Activated naive CD8-positive, alpha-beta T cell treated with anti-CD3 and anti-CD28 coated beads, Interleukin-2, amount 10 ng/mL, durations not matched to agents 7 days and 5 days (primary cell): ENCODE measurements at regions not wholly inside any gene's neighbourhood (a gene's known extent, or its start where the extent isn't known, plus 50 kb on each side); places are given as distances from the start of the nearest gene placed in this dataset.

Experiments
- ATAC-seq: fragments of 150-1000 bp; cut with Tn5 transposase; one replicate; pipeline ENCODE4 v1.10.0; 2021; ENCODE audit warnings: low read depth, moderate library complexity
- POLR2A ChIA-PET: fragments of 350-600 bp; sonication (Branson Sonifier 250); formaldehyde crosslinking; loops from one replicate; lab custom pipeline; 2021; ENCODE audit warnings: antibody characterized with exemption; lab: Charles Lee
- DNase-seq: peaks from one replicate; pipeline ENCODE4 v3.0.0; 2021
- H3K27ac Mint-ChIP-seq: one replicate; pipeline ENCODE4 v1.8.0; 2022; ENCODE audit warnings: mild to moderate bottlenecking, mixed read lengths
- H3K27me3 Mint-ChIP-seq: one replicate; pipeline ENCODE4 v1.8.0; 2022; ENCODE audit warnings: mild to moderate bottlenecking, moderate library complexity, mixed read lengths
- H3K36me3 Mint-ChIP-seq: one replicate; pipeline ENCODE4 v1.8.0; 2021; ENCODE audit warnings: mild to moderate bottlenecking, mixed read lengths
- H3K4me1 Mint-ChIP-seq: one replicate; pipeline ENCODE4 v1.8.0; 2021; ENCODE audit warnings: mixed read lengths
- H3K4me3 Mint-ChIP-seq: one replicate; pipeline ENCODE4 v1.8.0; 2022; ENCODE audit warnings: mild to moderate bottlenecking, moderate library complexity, mixed read lengths
- H3K9me3 Mint-ChIP-seq: one replicate; pipeline ENCODE4 v1.8.0; 2021; ENCODE audit warnings: mixed read lengths

DNA sequence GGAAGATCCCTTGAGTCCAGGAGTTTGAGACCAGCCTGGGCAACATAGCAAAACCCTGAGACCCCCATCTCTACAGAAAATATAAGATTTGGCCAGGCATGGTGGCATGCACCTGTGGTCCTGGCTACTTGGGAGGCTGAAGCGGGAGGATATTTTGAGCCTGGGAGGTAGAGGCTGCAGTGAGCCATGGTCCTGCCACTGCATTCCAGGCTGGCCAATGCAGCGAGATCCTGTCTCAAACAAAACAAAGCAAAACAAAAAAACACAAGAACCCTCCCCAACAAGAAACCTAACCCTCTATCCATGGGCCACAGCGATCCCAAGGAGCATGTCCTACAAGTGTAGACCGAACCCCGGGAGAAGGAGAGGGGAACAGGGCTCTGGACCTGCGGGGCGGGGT is 133.3 kb downstream of the MGAT5B start:
- Mint-ChIP-seq H3K4me1 (peaks cover 27% of the 10 kb centered on the region), H3K4me3 (no peak overlapping the region), H3K36me3 (no peaks in the 10 kb centered on the region), H3K27ac (no peak overlapping the region), H3K27me3 (no peaks in the 10 kb centered on the region), H3K9me3 (no peaks in the 10 kb centered on the region)
- POLR2A ChIA-PET, result no interaction called here
- no peak for ATAC-seq
- no peak for DNase-seq

GRCh38 chr17:77002103-77003045 is 134.2 kb downstream of the MGAT5B start:
- Mint-ChIP-seq H3K9me3 (no peaks in the 10 kb centered on the region), H3K4me3 (no peak overlapping the region), H3K27me3 (no peaks in the 10 kb centered on the region), H3K4me1 (peaks cover 21% of the 10 kb centered on the region), H3K27ac (no peak overlapping the region), H3K36me3 (no peaks in the 10 kb centered on the region)
- ATAC-seq, result no peak
- no peak for DNase-seq
- POLR2A ChIA-PET, result no interaction called here

DNA sequence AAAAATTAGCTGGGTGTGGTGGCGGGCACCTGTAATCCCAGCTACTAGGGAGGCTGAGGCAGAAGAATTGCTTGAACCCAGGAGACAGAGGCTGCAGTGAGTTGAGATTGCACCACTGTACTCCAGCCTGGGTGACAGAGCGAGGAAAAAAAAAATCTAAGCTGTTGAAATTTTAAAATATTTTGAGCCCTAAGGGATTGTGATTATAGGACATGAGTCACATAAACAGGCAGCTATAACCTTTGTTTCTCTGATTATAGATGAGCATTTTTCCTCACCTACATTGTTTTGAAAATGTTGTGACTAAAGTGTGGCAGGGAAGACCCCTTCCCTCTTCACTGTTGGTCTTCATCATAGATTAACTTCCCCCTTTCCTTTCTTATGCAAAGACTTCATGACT is 135.5 kb downstream of the MGAT5B start:
- H3K36me3 Mint-ChIP-seq, result no peaks in the 10 kb centered on the region
- H3K27ac Mint-ChIP-seq, result no peak overlapping the region
- DNase-seq (no peak), ATAC-seq (no peak)
- H3K4me1 Mint-ChIP-seq, result peaks cover 8% of the 10 kb centered on the region
- POLR2A ChIA-PET, result no interaction called here
- H3K4me3 Mint-ChIP-seq, result no peak overlapping the region
- peaks cover 3% of the 10 kb centered on the region for H3K27me3 Mint-ChIP-seq
- no peaks in the 10 kb centered on the region for H3K9me3 Mint-ChIP-seq

GRCh38 chr17:77006971-77007649 is 133.7 kb upstream of the SEC14L1 start:
- no peak overlapping the region for H3K4me3 Mint-ChIP-seq
- H3K9me3 Mint-ChIP-seq, result peaks cover 6% of the 10 kb centered on the region
- DNase-seq, result no peak
- peaks cover 3% of the 10 kb centered on the region for H3K36me3 Mint-ChIP-seq
- POLR2A ChIA-PET, result no interaction called here
- peaks cover 18% of the 10 kb centered on the region for H3K27me3 Mint-ChIP-seq
- H3K27ac Mint-ChIP-seq, result no peak overlapping the region
- ATAC-seq, result no peak
- no peaks in the 10 kb centered on the region for H3K4me1 Mint-ChIP-seq

- POLR2A ChIA-PET, result no interaction called here
- H3K27ac Mint-ChIP-seq, result no peak overlapping the region
- DNase-seq, result no peak
Measured at GRCh38 chr17:77009877-77010276, 130.9 kb upstream of the SEC14L1 start.

DNA sequence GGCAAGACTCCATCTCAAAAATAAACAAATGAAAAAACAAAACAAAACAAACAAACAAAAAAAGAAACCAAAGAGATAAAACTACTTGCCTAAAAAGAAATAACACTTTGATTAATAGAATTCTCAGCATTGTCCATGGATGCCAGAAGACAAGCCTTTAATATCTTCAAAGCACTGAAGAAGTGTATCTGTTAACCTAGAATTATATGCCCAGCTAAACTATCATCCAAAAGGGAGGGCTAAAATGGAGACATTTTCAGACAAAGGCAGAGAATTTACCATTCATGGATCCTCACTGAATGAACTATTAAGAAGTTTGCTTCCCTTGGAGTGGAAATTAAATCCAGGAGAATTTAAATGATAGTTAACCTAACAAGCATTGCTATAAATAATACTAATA is 130.1 kb upstream of the SEC14L1 start:
- Mint-ChIP-seq H3K36me3 (peaks cover 3% of the 10 kb centered on the region), H3K4me1 (no peaks in the 10 kb centered on the region), H3K27me3 (peaks cover 32% of the 10 kb centered on the region), H3K27ac (no peak overlapping the region), H3K4me3 (no peak overlapping the region), H3K9me3 (peaks cover 6% of the 10 kb centered on the region)
- POLR2A ChIA-PET, result no interaction called here
- ATAC-seq (no peak), DNase-seq (no peak)

More at GRCh38 chr17:77009877-77010276, 130.9 kb upstream of the SEC14L1 start:
- H3K4me1 Mint-ChIP-seq, result no peaks in the 10 kb centered on the region
- H3K27me3 Mint-ChIP-seq, result peaks cover 32% of the 10 kb centered on the region
- no peak overlapping the region for H3K4me3 Mint-ChIP-seq
- ATAC-seq, result no peak
- peaks cover 6% of the 10 kb centered on the region for H3K9me3 Mint-ChIP-seq
- peaks cover 3% of the 10 kb centered on the region for H3K36me3 Mint-ChIP-seq

GRCh38 chr17:77011173-77012011 is 129.4 kb upstream of the SEC14L1 start:
- Mint-ChIP-seq H3K27ac (no peak overlapping the region), H3K4me3 (no peak overlapping the region), H3K4me1 (no peaks in the 10 kb centered on the region), H3K27me3 (peaks cover 32% of the 10 kb centered on the region), H3K9me3 (peaks cover 6% of the 10 kb centered on the region), H3K36me3 (peaks cover 3% of the 10 kb centered on the region)
- DNase-seq (no peak), ATAC-seq (no peak)
- POLR2A ChIA-PET, result no interaction called here

DNA sequence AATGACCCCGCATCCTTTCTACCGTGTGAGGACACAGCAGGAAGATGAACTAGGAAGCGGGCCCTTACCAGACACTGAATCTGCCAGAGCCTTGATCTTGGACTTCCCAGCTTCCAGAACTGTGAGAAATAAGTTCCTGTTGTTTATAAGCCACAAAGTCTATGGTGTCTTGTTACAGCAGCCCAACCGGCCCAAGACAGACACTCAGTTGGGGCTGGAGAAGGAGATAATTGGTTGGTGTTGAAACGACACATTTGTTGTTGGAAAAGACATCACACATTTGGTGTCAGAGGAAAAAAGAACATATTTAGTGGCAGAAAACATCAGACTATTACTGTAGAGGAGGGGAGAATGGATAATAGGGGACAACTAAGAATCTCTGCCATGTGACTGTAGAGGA is 122.3 kb upstream of the SEC14L1 start:
- no peaks in the 10 kb centered on the region for H3K9me3 Mint-ChIP-seq
- H3K4me3 Mint-ChIP-seq, result no peak overlapping the region
- DNase-seq (no peak), ATAC-seq (no peak)
- POLR2A ChIA-PET, result no interaction called here
- no peaks in the 10 kb centered on the region for H3K4me1 Mint-ChIP-seq
- H3K27me3 Mint-ChIP-seq, result peaks cover 8% of the 10 kb centered on the region
- H3K27ac Mint-ChIP-seq, result no peak overlapping the region
- H3K36me3 Mint-ChIP-seq, result no peaks in the 10 kb centered on the region

DNA sequence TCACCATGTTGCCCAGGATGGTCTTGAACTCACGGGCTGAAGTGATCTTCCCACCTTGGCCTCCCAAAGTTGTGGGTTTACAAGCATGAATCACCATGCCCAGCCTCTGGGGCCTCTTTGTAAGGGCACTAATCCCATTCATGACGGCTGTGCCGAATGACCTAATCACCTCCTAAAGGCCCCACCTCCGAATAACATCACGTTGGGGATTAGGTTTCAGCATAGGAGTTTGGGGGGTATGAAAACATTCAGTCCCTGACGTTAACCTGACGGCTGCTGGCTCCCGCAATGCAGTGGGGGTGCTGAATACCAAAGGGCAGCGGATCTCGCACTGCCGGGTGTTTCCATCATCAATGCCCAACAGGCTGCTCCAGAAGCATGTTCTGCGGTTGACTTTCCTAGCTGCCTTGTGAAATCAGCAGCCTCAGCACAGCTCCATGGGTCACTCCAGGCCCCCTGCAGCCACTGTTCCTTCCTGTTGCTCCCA is 120.8 kb upstream of the SEC14L1 start:
- Mint-ChIP-seq H3K9me3 (no peaks in the 10 kb centered on the region), H3K27me3 (no peaks in the 10 kb centered on the region), H3K4me3 (no peak overlapping the region), H3K4me1 (no peaks in the 10 kb centered on the region), H3K27ac (no peak overlapping the region), H3K36me3 (no peaks in the 10 kb centered on the region)
- POLR2A ChIA-PET, result no interaction called here
- DNase-seq (no peak), ATAC-seq (no peak)

DNA sequence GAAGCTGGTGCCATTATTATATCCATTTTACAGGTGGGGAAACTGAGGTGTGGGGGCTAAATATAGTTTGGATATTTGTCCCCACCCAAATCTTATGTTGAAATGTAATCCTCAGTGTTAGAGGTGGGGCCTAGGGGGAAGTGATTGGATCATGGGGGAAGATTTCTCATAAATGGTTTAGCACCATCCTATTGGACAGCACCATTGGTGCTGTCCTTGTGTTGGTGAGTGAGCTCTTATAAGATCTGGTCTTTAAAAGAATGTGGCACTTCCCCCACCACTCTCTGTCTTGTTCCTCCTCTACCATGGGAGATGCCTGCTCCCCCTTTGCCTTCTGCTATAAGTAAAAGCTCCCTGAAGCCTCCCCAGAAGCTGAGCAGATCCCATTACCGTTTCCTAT is 119.8 kb upstream of the SEC14L1 start:
- DNase-seq (no peak), ATAC-seq (no peak)
- H3K9me3 Mint-ChIP-seq, result no peaks in the 10 kb centered on the region
- no peaks in the 10 kb centered on the region for H3K36me3 Mint-ChIP-seq
- no peaks in the 10 kb centered on the region for H3K4me1 Mint-ChIP-seq
- H3K27me3 Mint-ChIP-seq, result no peaks in the 10 kb centered on the region
- no peak overlapping the region for H3K27ac Mint-ChIP-seq
- H3K4me3 Mint-ChIP-seq, result no peak overlapping the region
- POLR2A ChIA-PET, result no interaction called here

DNA sequence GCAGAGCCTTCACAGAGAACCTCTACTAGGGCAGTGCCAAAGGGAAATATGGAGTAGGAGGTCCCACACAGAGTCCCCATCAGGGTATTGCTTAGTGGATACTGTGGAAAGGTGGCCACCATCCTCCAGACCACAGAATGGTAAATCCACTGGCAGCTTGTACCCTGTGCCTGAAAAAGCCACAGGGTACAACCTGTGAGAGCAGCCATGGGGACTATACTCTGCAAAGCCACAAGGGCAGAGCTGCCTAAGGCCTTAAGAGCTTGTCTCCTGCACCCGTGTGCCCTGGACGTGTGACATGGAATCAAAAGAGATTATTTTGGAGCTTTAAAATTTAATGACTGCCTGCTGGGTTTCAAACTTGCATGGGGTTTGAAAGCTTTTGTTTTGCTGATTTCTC is 118.0 kb upstream of the SEC14L1 start:
- no peak for ATAC-seq
- no peaks in the 10 kb centered on the region for H3K36me3 Mint-ChIP-seq
- H3K27me3 Mint-ChIP-seq, result no peaks in the 10 kb centered on the region
- H3K9me3 Mint-ChIP-seq, result peaks cover 5% of the 10 kb centered on the region
- no peak for DNase-seq
- H3K27ac Mint-ChIP-seq, result no peak overlapping the region
- POLR2A ChIA-PET, result no interaction called here
- no peaks in the 10 kb centered on the region for H3K4me1 Mint-ChIP-seq
- no peak overlapping the region for H3K4me3 Mint-ChIP-seq

GRCh38 chr17:77025781-77026180 is 115.0 kb upstream of the SEC14L1 start:
- H3K27me3 Mint-ChIP-seq, result peaks cover 2% of the 10 kb centered on the region
- POLR2A ChIA-PET, result no interaction called here
- no peak overlapping the region for H3K4me3 Mint-ChIP-seq
- no peaks in the 10 kb centered on the region for H3K4me1 Mint-ChIP-seq
- ATAC-seq (no peak), DNase-seq (no peak)
- peaks cover 7% of the 10 kb centered on the region for H3K9me3 Mint-ChIP-seq
- H3K27ac Mint-ChIP-seq, result no peak overlapping the region
- no peaks in the 10 kb centered on the region for H3K36me3 Mint-ChIP-seq

- Mint-ChIP-seq H3K4me3 (no peak overlapping the region), H3K9me3 (peaks cover 12% of the 10 kb centered on the region), H3K27ac (no peak overlapping the region), H3K4me1 (no peaks in the 10 kb centered on the region), H3K27me3 (peaks cover 2% of the 10 kb centered on the region), H3K36me3 (no peaks in the 10 kb centered on the region)
- ATAC-seq, result no peak
- POLR2A ChIA-PET, result no interaction called here
- no peak for DNase-seq
Measured at GRCh38 chr17:77027271-77027889, 113.4 kb upstream of the SEC14L1 start.
